HG02973 (cell line): ENCODE measurements at regions not wholly inside any gene's neighbourhood (a gene's known extent, or its start where the extent isn't known, plus 50 kb on each side); places are given as distances from the start of the nearest gene placed in this dataset.

Experiments used
- ATAC-seq: cut with Tn5 transposase; IDR thresholded peaks from one replicate; pipeline ENCODE4 v1.9.1; 2021; ENCODE audit warnings: moderate library complexity; ENCODE audit not compliant: unreplicated experiment

GRCh38 chr6:11926594-11927407 lies 85.3 kb upstream of the HIVEP1 start:
- ATAC-seq: no peak

- ATAC-seq: no peak
Measured at GRCh38 chr6:11925805-11926204, 86.3 kb upstream of the HIVEP1 start.

- ATAC-seq: no peak
Measured at GRCh38 chr6:11923621-11924020, 88.5 kb upstream of the HIVEP1 start.

- ATAC-seq: no peak
Measured at GRCh38 chr6:11922901-11923300, 89.2 kb upstream of the HIVEP1 start.

GRCh38 chr6:11921751-11922150 lies 90.4 kb upstream of the HIVEP1 start:
- no peak for ATAC-seq

- ATAC-seq: no peak
Measured at GRCh38 chr6:11921017-11921438, 91.1 kb upstream of the HIVEP1 start.

- ATAC-seq: no peak
Measured at GRCh38 chr6:11920566-11920965, 91.5 kb upstream of the HIVEP1 start.

GRCh38 chr6:11919771-11920440 lies 92.2 kb upstream of the HIVEP1 start:
- no peak for ATAC-seq

GRCh38 chr6:11918739-11919605 lies 93.1 kb upstream of the HIVEP1 start:
- ATAC-seq: no peak

GRCh38 chr6:11917951-11918738 lies 94.0 kb upstream of the HIVEP1 start:
- ATAC-seq: no peak

GRCh38 chr6:11912420-11912819 lies 99.7 kb upstream of the HIVEP1 start:
- ATAC-seq: no peak

GRCh38 chr6:11911538-11911937 lies 100.6 kb upstream of the HIVEP1 start:
- ATAC-seq: no peak

GRCh38 chr6:11909696-11910132 lies 102.4 kb upstream of the HIVEP1 start:
- no peak for ATAC-seq

- no peak for ATAC-seq
Measured at GRCh38 chr6:11908436-11909105, 103.5 kb upstream of the HIVEP1 start.

- ATAC-seq: no peak
Measured at GRCh38 chr6:11903645-11904044, 108.5 kb upstream of the HIVEP1 start.

- ATAC-seq: no peak
Measured at GRCh38 chr6:11902527-11902926, 109.6 kb upstream of the HIVEP1 start.

GRCh38 chr6:11900662-11901598 lies 111.2 kb upstream of the HIVEP1 start:
- ATAC-seq: no peak

- ATAC-seq: no peak
Measured at GRCh38 chr6:11899645-11900044, 112.5 kb upstream of the HIVEP1 start.

- ATAC-seq: no peak
Measured at GRCh38 chr6:11894212-11894611, 115.6 kb upstream of the ADTRP start.
